Erythroblast (primary cell): ENCODE measurements at regions not wholly inside any gene's neighbourhood (a gene's known extent, or its start where the extent isn't known, plus 50 kb on each side); places are given as distances from the start of the nearest gene placed in this dataset.

Experiments used
- GATA1 ChIP-seq: IDR thresholded peaks from 2 replicates; pipeline ENCODE4 v1.6.1; 2011; ENCODE audit warnings: low read depth, mild to moderate bottlenecking, control low read depth, low read length, moderate library complexity
- POLR2A ChIP-seq: IDR thresholded peaks from 2 replicates; pipeline ENCODE4 v1.6.1; 2011; ENCODE audit warnings: mild to moderate bottlenecking, low read length

DNA sequence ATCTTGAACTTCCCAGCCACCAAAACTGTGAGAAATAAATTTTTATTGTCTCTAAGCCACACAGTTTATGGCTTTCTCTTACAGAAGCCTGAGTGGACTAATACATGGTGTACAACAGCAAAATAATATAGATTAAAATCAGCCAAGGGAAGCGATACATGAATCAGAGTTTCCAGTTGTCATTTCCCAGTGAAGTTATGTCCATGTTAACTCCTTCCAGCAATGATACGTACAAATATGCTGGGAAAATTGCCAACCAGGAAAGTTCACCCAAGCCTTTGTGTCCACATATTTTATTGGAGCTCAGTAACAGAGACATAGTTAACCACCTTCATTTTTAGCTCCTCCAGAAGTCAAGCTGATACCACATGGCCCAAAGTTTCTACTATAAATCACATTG is 280.9 kb upstream of the KCNMB2 start:
- no peak for TF ChIP-seq POLR2A
- TF ChIP-seq GATA1: no peak
